SK-N-SH (cell line): ENCODE measurements at regions not wholly inside any gene's neighbourhood (a gene's known extent, or its start where the extent isn't known, plus 50 kb on each side); places are given as distances from the start of the nearest gene placed in this dataset.

Experiments used
- CTCF ChIA-PET: fragments of 300-600, 350-600 bp; formaldehyde crosslinking; extraction: SDS; loops from one replicate; lab custom pipeline; 2021; lab: Yijun Ruan, JAX
- POLR2A ChIA-PET: fragments of 350-600 bp; sonication (Branson Sonifier 250); formaldehyde crosslinking; extraction: SDS; loops from one replicate; lab custom pipeline; 2020; ENCODE audit warnings: antibody characterized with exemption, inconsistent platforms; lab: Yijun Ruan, JAX
- DNase-seq: peaks from one replicate; pipeline ENCODE4 v3.0.0; 2012
- H2AFZ ChIP-seq: fragments of 200-600 bp; sonication (generic); 2 replicates; pipeline ENCODE4 v1.8.1; 2016; ENCODE audit warnings: antibody characterized with exemption, mild to moderate bottlenecking, low read depth
- H3F3A ChIP-seq: fragments of 200-600 bp; sonication (generic); replicated peaks from 2 replicates; pipeline ENCODE3; 2016; ENCODE audit warnings: antibody characterized with exemption, mild to moderate bottlenecking; ENCODE audit not compliant: insufficient read depth
- H3K27ac ChIP-seq, 2 experiments: fragments of 200-500 bp in 1 of 2; fragments of 200-600 bp in 1 of 2; sonication (Bioruptor generic) in 1 of 2; sonication (generic), shearing (Covaris generic) in 1 of 2; 2 replicates each; pipeline versions ENCODE4 v1.5.1 to v1.6.1; 2014 to 2016; ENCODE audit warnings: low read depth in 2 of 2, inconsistent platforms in 1 of 2, low read length in 1 of 2, mild to moderate bottlenecking in 1 of 2, mixed read lengths in 1 of 2
- H3K27me3 ChIP-seq: fragments of 200-600 bp; sonication (generic), shearing (Covaris generic); 2 replicates; pipeline ENCODE4 v1.6.1; 2016; ENCODE audit warnings: mixed run types; ENCODE audit not compliant: insufficient read depth
- H3K36me3 ChIP-seq, 2 experiments: fragments of 200-500 bp in 1 of 2; fragments of 200-600 bp in 1 of 2; sonication (Bioruptor generic) in 1 of 2; sonication (generic) in 1 of 2; replicated peaks in 1 of 2; 2 replicates each; pipeline versions ENCODE3 to v1.5.1; 2014 to 2016; ENCODE audit warnings: low read length in 1 of 2, mild to moderate bottlenecking in 1 of 2; ENCODE audit not compliant: insufficient read depth in 2 of 2, control insufficient read depth in 1 of 2
- H3K4me1 ChIP-seq, 2 experiments: fragments of 200-500 bp in 1 of 2; fragments of 200-600 bp in 1 of 2; sonication (Bioruptor generic) in 1 of 2; sonication (generic), shearing (Covaris generic) in 1 of 2; 2 replicates each; pipeline versions ENCODE4 v1.5.1 to v1.6.1; 2014 to 2016; ENCODE audit warnings: low read depth in 1 of 2, low read length in 1 of 2, mixed run types in 1 of 2; ENCODE audit not compliant: insufficient read depth in 2 of 2, control insufficient read depth in 1 of 2
- H3K4me2 ChIP-seq: fragments of 200-600 bp; sonication (generic), shearing (Covaris generic); 2 replicates; pipeline ENCODE4 v1.6.1; 2017; ENCODE audit warnings: mixed run types
- H3K4me3 ChIP-seq, 2 experiments: fragments of 200-500 bp in 1 of 2; fragments of 200-600 bp in 1 of 2; sonication (Bioruptor generic) in 1 of 2; sonication (generic), shearing (Covaris generic) in 1 of 2; 2 replicates each; pipeline versions ENCODE4 v1.5.1 to v1.8.1; 2014 to 2016; ENCODE audit warnings: low read depth in 2 of 2, inconsistent platforms in 1 of 2, low read length in 1 of 2, mild to moderate bottlenecking in 1 of 2, mixed read lengths in 1 of 2, moderate library complexity in 1 of 2
- H3K79me2 ChIP-seq: fragments of 200-600 bp; sonication (generic); 2 replicates; pipeline ENCODE4 v1.8.1; 2017; ENCODE audit warnings: mild to moderate bottlenecking; ENCODE audit not compliant: insufficient read depth
- H3K9ac ChIP-seq: fragments of 200-600 bp; sonication (generic); 2 replicates; pipeline ENCODE4 v1.6.1; 2017; ENCODE audit warnings: mixed run types
- H3K9me2 ChIP-seq: fragments of 200-600 bp; sonication (generic); 2 replicates; pipeline ENCODE4 v1.6.1; 2017; ENCODE audit warnings: mixed run types
- H3K9me3 ChIP-seq: fragments of 200-600 bp; sonication (generic); 2 replicates; pipeline ENCODE4 v1.6.1; 2017; ENCODE audit warnings: mixed run types, mild to moderate bottlenecking, moderate library complexity
- H4K20me1 ChIP-seq: fragments of 200-600 bp; sonication (generic); 2 replicates; pipeline ENCODE4 v1.6.1; 2017; ENCODE audit warnings: mild to moderate bottlenecking, mixed run types; ENCODE audit not compliant: insufficient read depth
- CTCF ChIP-seq: fragments of 200-600 bp; sonication (generic); IDR thresholded peaks from 2 replicates; pipeline ENCODE4 v1.6.1; 2017; ENCODE audit warnings: antibody characterized with exemption, mild to moderate bottlenecking, moderate library complexity
- FOSL2 ChIP-seq: IDR thresholded peaks from 2 replicates; pipeline ENCODE4 v1.4.0; 2012; ENCODE audit warnings: low read depth, mild to moderate bottlenecking, moderate library complexity, borderline replicate concordance
- GABPA ChIP-seq: IDR thresholded peaks from 2 replicates; pipeline ENCODE4 v1.4.0; 2012; ENCODE audit warnings: low read depth, mild to moderate bottlenecking
- IRF3 ChIP-seq: fragments of 150-350 bp; IDR thresholded peaks from 2 replicates; pipeline ENCODE4 v1.6.1; 2016; ENCODE audit warnings: mild to moderate bottlenecking, low read depth, low read length
- JUND ChIP-seq: IDR thresholded peaks from 2 replicates; pipeline ENCODE4 v1.4.0; 2012
- PBX3 ChIP-seq: IDR thresholded peaks from 2 replicates; pipeline ENCODE4; 2012
- POLR2AphosphoS5 ChIP-seq: IDR thresholded peaks from 2 replicates; pipeline ENCODE4 v1.6.1; 2012; ENCODE audit warnings: low read depth, low read length
- RCOR1 ChIP-seq: fragments of 150-350 bp; IDR thresholded peaks from 2 replicates; pipeline ENCODE4 v1.6.1; 2017; ENCODE audit warnings: antibody characterized with exemption, low read length
- RXRA ChIP-seq: IDR thresholded peaks from 2 replicates; pipeline ENCODE4 v1.4.0; 2012; ENCODE audit warnings: low read depth, mild to moderate bottlenecking, borderline replicate concordance
- SIN3A ChIP-seq: IDR thresholded peaks from 2 replicates; pipeline ENCODE4 v1.6.1; 2012; ENCODE audit warnings: low read depth, mild to moderate bottlenecking, low read length, moderate library complexity, borderline replicate concordance
- TEAD4 ChIP-seq: IDR thresholded peaks from 2 replicates; pipeline ENCODE4 v1.4.0; 2012; ENCODE audit warnings: mild to moderate bottlenecking, borderline replicate concordance; ENCODE audit not compliant: insufficient read depth
- USF1 ChIP-seq: IDR thresholded peaks from 2 replicates; pipeline ENCODE4 v1.4.0; 2012; ENCODE audit warnings: low read depth, borderline replicate concordance
- YY1 ChIP-seq: IDR thresholded peaks from 2 replicates; pipeline ENCODE4 v1.4.0; 2012; ENCODE audit warnings: low read depth, mild to moderate bottlenecking
- WGBS: methylation state at CpG from one replicate; pipeline ENCODE4 v1.1.6; 2017; ENCODE audit warnings: low lambda C conversion rate; 5-methylcytosine and 5-hydroxymethylcytosine counted together

- WGBS: 38% methylated on average over 3 of the region's 3 CpGs
- POLR2A ChIA-PET: no interaction called here
Measured at GRCh38 chr6:145244349-145245100, 490.8 kb downstream of the EPM2A start.

More at GRCh38 chr6:145244349-145245100, 490.8 kb downstream of the EPM2A start:
- TF ChIP-seq RXRA: no peak
- no peak for TF ChIP-seq RCOR1
- no peak for TF ChIP-seq FOSL2
- no peak for TF ChIP-seq POLR2AphosphoS5
- no peak for TF ChIP-seq CTCF
- no peak for TF ChIP-seq IRF3
- no peak for TF ChIP-seq JUND
- no peak for TF ChIP-seq SIN3A
- no peak for TF ChIP-seq YY1
- no peak for TF ChIP-seq USF1
- TF ChIP-seq GABPA: no peak
- TF ChIP-seq TEAD4: no peak
- TF ChIP-seq PBX3: no peak
- H3K36me3 ChIP-seq: no peaks in the 10 kb centered on the region
- peaks cover 0 to 5% of the 10 kb centered on the region in 2 experiments; a peak in 2 of 4 replicates for H3K4me1 ChIP-seq
- H3K9me2 ChIP-seq: no peaks in the 10 kb centered on the region
- no peak overlapping the region for H2AFZ ChIP-seq
- H3K4me2 ChIP-seq: no peak overlapping the region
- H3K27me3 ChIP-seq: no peaks in the 10 kb centered on the region
- H3K9me3 ChIP-seq: no peaks in the 10 kb centered on the region
- H3F3A ChIP-seq: no peaks in the 10 kb centered on the region
- no peaks in the 10 kb centered on the region for H4K20me1 ChIP-seq
- H3K27ac ChIP-seq: no peak overlapping the region
- H3K4me3 ChIP-seq: no peak overlapping the region
- CTCF ChIA-PET: no interaction called here
- no peaks in the 10 kb centered on the region for H3K79me2 ChIP-seq
- H3K9ac ChIP-seq: no peak overlapping the region
- DNase-seq: no peak
